ENCODE measurements at regions not wholly inside any gene's neighbourhood (a gene's known extent, or its start where the extent isn't known, plus 50 kb on each side); places are given as distances from the start of the nearest gene placed in this dataset.

DNA sequence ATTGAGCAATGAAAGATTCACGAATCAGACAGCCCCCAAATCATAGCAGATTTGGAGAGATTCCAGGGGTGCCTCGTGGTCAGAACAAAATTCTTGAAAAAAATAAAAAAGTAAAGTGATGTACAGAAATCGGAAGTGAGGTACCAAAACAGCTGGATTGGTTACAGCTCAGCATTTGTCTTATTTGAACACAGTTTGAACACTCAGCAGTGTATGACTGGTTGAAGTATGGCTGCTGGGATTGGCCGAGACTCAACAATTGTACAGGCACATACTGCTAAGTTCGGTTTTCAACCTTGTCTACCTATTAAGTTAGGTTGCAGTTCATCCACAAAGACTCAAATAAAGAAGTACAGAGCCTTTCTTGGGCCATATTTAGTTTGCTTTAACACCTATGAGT lies 865.4 kb upstream of the TMEM132C start:
- Histone ChIP-seq H3K4me3 (ENCODE audit: low read depth, low read length) (no peak overlapping the region), H3K27me3 (ENCODE audit: control insufficient read depth, insufficient read depth, low read length) (no peaks in the 10 kb centered on the region), H3K27ac (ENCODE audit: low read depth, low read length) (no peak overlapping the region), H3K9me3 (ENCODE audit: control insufficient read depth, insufficient read depth, low read length) (peaks cover 5% of the 10 kb centered on the region)
- TF ChIP-seq, protein P1, sequence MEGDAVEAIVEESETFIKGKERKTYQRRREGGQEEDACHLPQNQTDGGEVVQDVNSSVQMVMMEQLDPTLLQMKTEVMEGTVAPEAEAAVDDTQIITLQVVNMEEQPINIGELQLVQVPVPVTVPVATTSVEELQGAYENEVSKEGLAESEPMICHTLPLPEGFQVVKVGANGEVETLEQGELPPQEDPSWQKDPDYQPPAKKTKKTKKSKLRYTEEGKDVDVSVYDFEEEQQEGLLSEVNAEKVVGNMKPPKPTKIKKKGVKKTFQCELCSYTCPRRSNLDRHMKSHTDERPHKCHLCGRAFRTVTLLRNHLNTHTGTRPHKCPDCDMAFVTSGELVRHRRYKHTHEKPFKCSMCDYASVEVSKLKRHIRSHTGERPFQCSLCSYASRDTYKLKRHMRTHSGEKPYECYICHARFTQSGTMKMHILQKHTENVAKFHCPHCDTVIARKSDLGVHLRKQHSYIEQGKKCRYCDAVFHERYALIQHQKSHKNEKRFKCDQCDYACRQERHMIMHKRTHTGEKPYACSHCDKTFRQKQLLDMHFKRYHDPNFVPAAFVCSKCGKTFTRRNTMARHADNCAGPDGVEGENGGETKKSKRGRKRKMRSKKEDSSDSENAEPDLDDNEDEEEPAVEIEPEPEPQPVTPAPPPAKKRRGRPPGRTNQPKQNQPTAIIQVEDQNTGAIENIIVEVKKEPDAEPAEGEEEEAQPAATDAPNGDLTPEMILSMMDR (IDR thresholded peaks at IDR 0.05; ENCODE audit: low read depth, low read length): no peak
- DNase-seq (ENCODE audit: low read depth, low spot score): no peak
- CTCF ChIA-PET: interaction anchor here (2.0 kb wide), 1 partner anchor 276 kb away, joined by 6 read pairs; no protein-coding TSS in a partner anchor
- POLR2A ChIA-PET: no interaction called here

DNA sequence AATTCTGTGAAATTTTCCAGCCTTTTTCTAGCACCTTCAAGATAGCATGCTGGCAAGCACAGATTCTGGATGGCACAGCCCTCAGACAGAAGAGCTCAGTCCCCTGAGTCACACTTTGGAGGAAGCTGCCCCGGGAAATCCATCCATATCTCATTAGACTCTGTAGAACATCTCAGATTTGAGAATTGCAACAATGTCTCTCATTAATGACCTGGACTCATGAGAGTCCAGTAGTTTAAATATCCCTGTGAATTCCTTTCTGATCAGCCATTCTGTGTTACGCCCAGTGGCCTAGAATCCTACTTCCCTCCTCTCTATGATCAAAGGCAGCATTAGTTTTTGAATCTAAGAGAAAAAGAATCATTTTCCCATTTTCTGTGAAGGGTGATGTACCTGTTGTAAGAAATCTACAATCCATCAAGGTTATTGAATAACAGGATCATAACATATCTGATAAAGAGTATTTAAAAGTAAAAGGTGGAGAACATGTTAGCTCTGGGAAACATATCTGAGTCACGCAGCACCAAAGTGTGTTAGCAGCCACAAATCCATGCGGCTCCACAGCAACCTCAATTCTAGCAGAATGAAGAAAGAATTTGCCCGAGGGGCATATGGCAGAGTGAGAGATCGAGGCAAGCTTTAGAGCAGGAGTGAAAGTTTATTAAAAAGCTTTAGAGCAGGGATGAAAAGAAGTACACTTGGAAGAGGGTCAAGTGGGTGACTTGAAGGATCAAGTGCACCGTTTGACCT lies 855.6 kb upstream of the TMEM132C start:
- TF ChIP-seq, protein P1 (IDR thresholded peaks at IDR 0.05; ENCODE audit: low read depth, low read length): no peak
- H3K27ac ChIP-seq (ENCODE audit: low read depth, low read length): no peak overlapping the region
- ChIA-PET POLR2A (no interaction called here), CTCF (interaction anchor here (1.2 to 1.3 kb wide), 2 partner anchors 12 to 30 kb away, joined by 3 to 4 read pairs; no protein-coding TSS in a partner anchor)
- H3K9me3 ChIP-seq (ENCODE audit: control insufficient read depth, insufficient read depth, low read length): peaks cover 13% of the 10 kb centered on the region
- no peak overlapping the region for H3K4me3 ChIP-seq (ENCODE audit: low read depth, low read length)
- no peak for DNase-seq (ENCODE audit: low read depth, low spot score)
- H3K27me3 ChIP-seq (ENCODE audit: control insufficient read depth, insufficient read depth, low read length): no peaks in the 10 kb centered on the region

DNA sequence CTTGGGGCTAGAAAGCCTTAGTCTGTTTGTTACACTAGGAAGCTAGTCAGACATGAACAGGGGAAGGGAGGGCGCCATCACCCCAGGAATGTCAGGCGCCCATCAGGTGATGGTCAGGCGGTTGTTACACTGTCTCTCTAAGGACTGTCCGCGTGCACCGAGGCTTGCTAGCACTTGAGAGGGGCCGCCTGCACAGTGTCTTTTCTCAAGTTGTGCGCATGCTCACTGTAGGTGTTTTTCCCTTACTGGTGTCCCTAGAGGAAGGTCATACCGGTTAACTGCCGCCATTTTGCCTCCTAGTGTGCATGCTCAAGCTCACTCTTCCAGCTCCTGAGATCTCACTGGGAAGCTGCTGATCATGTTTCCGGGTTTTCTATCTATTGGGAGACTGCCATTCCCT lies 855.0 kb upstream of the TMEM132C start:
- peaks cover 11% of the 10 kb centered on the region for H3K9me3 ChIP-seq (ENCODE audit: control insufficient read depth, insufficient read depth, low read length)
- ChIA-PET POLR2A (no interaction called here), CTCF (interaction anchor here (1.2 kb wide), 1 partner anchor 31 kb away, joined by 3 read pairs; no protein-coding TSS in a partner anchor)
- no peak overlapping the region for H3K27ac ChIP-seq (ENCODE audit: low read depth, low read length)
- TF ChIP-seq, protein P1 (IDR thresholded peaks at IDR 0.05; ENCODE audit: low read depth, low read length): no peak
- H3K4me3 ChIP-seq (ENCODE audit: low read depth, low read length): no peak overlapping the region
- H3K27me3 ChIP-seq (ENCODE audit: control insufficient read depth, insufficient read depth, low read length): no peaks in the 10 kb centered on the region
- no peak for DNase-seq (ENCODE audit: low read depth, low spot score)

DNA sequence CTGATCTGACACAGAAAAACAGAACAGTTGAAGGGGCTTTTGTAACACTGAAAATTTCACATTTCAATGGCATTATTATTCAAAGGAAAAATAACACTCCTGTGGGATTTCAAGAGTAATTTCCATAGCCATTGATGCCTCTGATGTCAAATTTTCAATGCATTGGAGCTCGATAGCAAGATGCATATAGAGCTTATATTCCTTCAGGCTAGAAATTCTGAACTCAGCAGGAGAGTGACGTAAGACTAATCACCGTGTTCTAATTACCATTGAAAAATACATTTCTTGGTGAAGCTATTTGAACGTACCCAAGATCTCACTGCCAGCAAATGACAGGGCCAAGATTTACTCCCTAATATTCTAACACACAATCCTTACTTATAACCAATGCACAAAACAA lies 854.1 kb upstream of the TMEM132C start:
- CTCF ChIA-PET: no interaction called here

DNA sequence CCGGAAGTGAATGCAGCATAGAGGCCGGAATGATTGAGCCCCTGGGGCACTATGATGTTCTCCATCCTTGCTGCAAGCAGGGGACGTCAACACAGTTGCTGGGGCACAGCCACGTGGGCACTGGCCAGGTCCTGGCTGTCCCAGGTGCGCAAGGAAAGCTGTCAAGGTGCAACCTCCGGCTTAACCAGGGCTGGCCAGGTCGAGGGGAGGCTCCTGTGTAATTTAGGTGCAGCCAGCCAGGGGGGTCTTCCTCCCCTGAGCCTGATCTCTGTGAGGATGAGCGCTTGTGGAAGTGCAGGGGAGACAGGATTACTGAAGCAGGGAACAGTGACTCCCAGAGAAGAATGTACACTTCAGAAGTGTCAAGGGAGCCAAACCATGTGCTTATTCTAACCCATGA lies 852.8 kb upstream of the TMEM132C start:
- ChIA-PET CTCF (no interaction called here), POLR2A (no interaction called here)
- no peak for DNase-seq (ENCODE audit: low read depth, low spot score)
- Histone ChIP-seq H3K9me3 (ENCODE audit: control insufficient read depth, insufficient read depth, low read length) (peaks cover 17% of the 10 kb centered on the region), H3K27ac (ENCODE audit: low read depth, low read length) (no peak overlapping the region), H3K27me3 (ENCODE audit: control insufficient read depth, insufficient read depth, low read length) (no peaks in the 10 kb centered on the region), H3K4me3 (ENCODE audit: low read depth, low read length) (no peak overlapping the region)
- TF ChIP-seq, protein P1 (IDR thresholded peaks at IDR 0.05; ENCODE audit: low read depth, low read length): no peak

More for the DNA sequence above, 854.1 kb upstream of the TMEM132C start:
- Histone ChIP-seq H3K9me3 (ENCODE audit: control insufficient read depth, insufficient read depth, low read length) (peaks cover 10% of the 10 kb centered on the region), H3K27ac (ENCODE audit: low read depth, low read length) (no peak overlapping the region), H3K4me3 (ENCODE audit: low read depth, low read length) (no peak overlapping the region), H3K27me3 (ENCODE audit: control insufficient read depth, insufficient read depth, low read length) (no peaks in the 10 kb centered on the region)
- POLR2A ChIA-PET: no interaction called here
- no peak for DNase-seq (ENCODE audit: low read depth, low spot score)
- TF ChIP-seq, protein P1 (IDR thresholded peaks at IDR 0.05; ENCODE audit: low read depth, low read length): no peak
